SHP77 (cell line): ENCODE measurements at regions not wholly inside any gene's neighbourhood (a gene's known extent, or its start where the extent isn't known, plus 50 kb on each side); places are given as distances from the start of the nearest gene placed in this dataset.

Experiments
- DNase-seq, 2 experiments: peaks; one replicate each; lab custom pipeline; 2025; lab: John Stamatoyannopoulos, UW

- DNase-seq, result no peak
Measured at GRCh38 chr11:109165035-109165434, 257.0 kb upstream of the C11orf87 start.

GRCh38 chr11:109166441-109166840 lies 255.5 kb upstream of the C11orf87 start:
- no peak for DNase-seq

- DNase-seq, result no peak
Measured at GRCh38 chr11:109173504-109173903, 248.5 kb upstream of the C11orf87 start.

GRCh38 chr11:109184376-109184775 lies 237.6 kb upstream of the C11orf87 start:
- DNase-seq, result no peak

GRCh38 chr11:109192864-109193263 lies 229.1 kb upstream of the C11orf87 start:
- no peak for DNase-seq

- DNase-seq, result no peak
Measured at GRCh38 chr11:109193880-109194279, 228.1 kb upstream of the C11orf87 start.

- no peak for DNase-seq
Measured at GRCh38 chr11:109196016-109196415, 226.0 kb upstream of the C11orf87 start.

- no peak for DNase-seq
Measured at GRCh38 chr11:109197656-109198055, 224.3 kb upstream of the C11orf87 start.

- DNase-seq, result no peak
Measured at GRCh38 chr11:109203176-109203575, 218.8 kb upstream of the C11orf87 start.

GRCh38 chr11:109205312-109205711 lies 216.7 kb upstream of the C11orf87 start:
- no peak for DNase-seq

- no peak for DNase-seq
Measured at GRCh38 chr11:109208121-109208520, 213.9 kb upstream of the C11orf87 start.

- no peak for DNase-seq
Measured at GRCh38 chr11:109209572-109209971, 212.4 kb upstream of the C11orf87 start.

GRCh38 chr11:109221190-109221589 lies 200.8 kb upstream of the C11orf87 start:
- DNase-seq, result no peak

GRCh38 chr11:109222761-109223160 lies 199.2 kb upstream of the C11orf87 start:
- DNase-seq, result no peak

GRCh38 chr11:109223451-109223850 lies 198.5 kb upstream of the C11orf87 start:
- no peak for DNase-seq

- DNase-seq, result no peak
Measured at GRCh38 chr11:109229682-109230081, 192.3 kb upstream of the C11orf87 start.

- no peak for DNase-seq
Measured at GRCh38 chr11:109236188-109236587, 185.8 kb upstream of the C11orf87 start.

- DNase-seq, result no peak
Measured at GRCh38 chr11:109236696-109237095, 185.3 kb upstream of the C11orf87 start.

- no peak for DNase-seq
Measured at GRCh38 chr11:109237636-109238035, 184.4 kb upstream of the C11orf87 start.

- no peak for DNase-seq
Measured at GRCh38 chr11:109241988-109242536, 179.9 kb upstream of the C11orf87 start.

GRCh38 chr11:109247071-109247470 lies 174.9 kb upstream of the C11orf87 start:
- no peak for DNase-seq

- no peak for DNase-seq
Measured at GRCh38 chr11:109249597-109249996, 172.4 kb upstream of the C11orf87 start.

GRCh38 chr11:109251230-109251629 lies 170.8 kb upstream of the C11orf87 start:
- DNase-seq, result no peak

- peak in 1 of 2 experiments; percentile 12 for DNase-seq
Measured at GRCh38 chr11:109264128-109264527, 157.9 kb upstream of the C11orf87 start.
